ENCODE measurements at regions not wholly inside any gene's neighbourhood (a gene's known extent, or its start where the extent isn't known, plus 50 kb on each side); places are given as distances from the start of the nearest gene placed in this dataset.

DNA sequence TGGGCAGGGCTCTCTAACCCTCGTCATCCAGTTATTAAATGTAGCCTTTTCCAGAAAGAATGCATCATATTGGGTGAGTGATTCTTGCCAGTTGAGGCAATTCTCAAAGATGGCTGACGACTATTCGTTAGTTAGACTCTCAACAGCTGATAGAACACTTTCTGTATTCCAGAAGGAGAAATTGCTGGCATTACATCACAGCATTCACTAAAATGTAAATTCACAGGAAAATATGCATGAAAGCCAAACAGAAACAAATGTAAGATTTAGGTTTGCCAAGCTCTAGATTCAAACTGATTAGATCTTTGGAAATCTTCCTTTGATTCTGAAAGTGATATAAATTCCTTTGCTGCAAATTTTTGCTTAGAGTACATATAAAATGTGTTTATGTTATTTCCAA, 1501.0 kb downstream of the SI start:
- TF ChIP-seq, protein P1, sequence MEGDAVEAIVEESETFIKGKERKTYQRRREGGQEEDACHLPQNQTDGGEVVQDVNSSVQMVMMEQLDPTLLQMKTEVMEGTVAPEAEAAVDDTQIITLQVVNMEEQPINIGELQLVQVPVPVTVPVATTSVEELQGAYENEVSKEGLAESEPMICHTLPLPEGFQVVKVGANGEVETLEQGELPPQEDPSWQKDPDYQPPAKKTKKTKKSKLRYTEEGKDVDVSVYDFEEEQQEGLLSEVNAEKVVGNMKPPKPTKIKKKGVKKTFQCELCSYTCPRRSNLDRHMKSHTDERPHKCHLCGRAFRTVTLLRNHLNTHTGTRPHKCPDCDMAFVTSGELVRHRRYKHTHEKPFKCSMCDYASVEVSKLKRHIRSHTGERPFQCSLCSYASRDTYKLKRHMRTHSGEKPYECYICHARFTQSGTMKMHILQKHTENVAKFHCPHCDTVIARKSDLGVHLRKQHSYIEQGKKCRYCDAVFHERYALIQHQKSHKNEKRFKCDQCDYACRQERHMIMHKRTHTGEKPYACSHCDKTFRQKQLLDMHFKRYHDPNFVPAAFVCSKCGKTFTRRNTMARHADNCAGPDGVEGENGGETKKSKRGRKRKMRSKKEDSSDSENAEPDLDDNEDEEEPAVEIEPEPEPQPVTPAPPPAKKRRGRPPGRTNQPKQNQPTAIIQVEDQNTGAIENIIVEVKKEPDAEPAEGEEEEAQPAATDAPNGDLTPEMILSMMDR (conservative IDR thresholded peaks at IDR 0.05 in 1 of 2, IDR thresholded peaks at IDR 0.05 in 1 of 2; ENCODE audit: low read depth in 1 of 2, low read length in 2 of 2), result no peak
- TF ChIP-seq EZH2 (IDR thresholded peaks at IDR 0.05; ENCODE audit: low read length, missing control alignments), result no peak
